GM10266 (cell line): ENCODE measurements at regions not wholly inside any gene's neighbourhood (a gene's known extent, or its start where the extent isn't known, plus 50 kb on each side); places are given as distances from the start of the nearest gene placed in this dataset.
"Not testable (repeated sequence)": the region's sequence is repeated elsewhere in the genome, so short reads cannot be mapped to it uniquely, and the experiment has no call there.

Source experiments
- DNase-seq: peaks from one replicate; pipeline ENCODE4 v3.0.0; 2012; ENCODE audit errors: extremely low spot score
- CTCF ChIP-seq: IDR thresholded peaks from 2 replicates; pipeline ENCODE4 v1.5.1; 2012; ENCODE audit warnings: mild to moderate bottlenecking, low read depth; ENCODE audit not compliant: control insufficient read depth, insufficient read depth; ENCODE audit errors: missing control alignments

- no peak for TF ChIP-seq CTCF
- DNase-seq, result no peak
These were observed 392.1 kb downstream of the DTWD2 start for GRCh38 chr5:118596255-118596654.

- DNase-seq, result no peak
- no peak for TF ChIP-seq CTCF
These were observed 395.4 kb downstream of the DTWD2 start for GRCh38 chr5:118593003-118593328.

- TF ChIP-seq CTCF, result no peak
- DNase-seq, result no peak
These were observed 395.9 kb downstream of the DTWD2 start for GRCh38 chr5:118592229-118593002.

- no peak for TF ChIP-seq CTCF
- DNase-seq, result no peak
These were observed 397.5 kb downstream of the DTWD2 start for GRCh38 chr5:118590806-118591205.

GRCh38 chr5:118580949-118581348, 407.4 kb downstream of the DTWD2 start:
- no peak for DNase-seq
- TF ChIP-seq CTCF, result no peak

GRCh38 chr5:118578093-118578492, 410.3 kb downstream of the DTWD2 start:
- no peak for TF ChIP-seq CTCF
- DNase-seq, result no peak

GRCh38 chr5:118577621-118578020, 410.7 kb downstream of the DTWD2 start:
- DNase-seq, result no peak
- no peak for TF ChIP-seq CTCF

GRCh38 chr5:118570276-118570675, 418.1 kb downstream of the DTWD2 start:
- DNase-seq, result not testable (repeated sequence)

- DNase-seq, result not testable (repeated sequence)
These were observed 418.8 kb downstream of the DTWD2 start for GRCh38 chr5:118569596-118569995.
